ENCODE measurements at regions not wholly inside any gene's neighbourhood (a gene's known extent, or its start where the extent isn't known, plus 50 kb on each side); places are given as distances from the start of the nearest gene placed in this dataset.
"Not testable (repeated sequence)": the region's sequence is repeated elsewhere in the genome, so short reads cannot be mapped to it uniquely, and the experiment has no call there.

DNA sequence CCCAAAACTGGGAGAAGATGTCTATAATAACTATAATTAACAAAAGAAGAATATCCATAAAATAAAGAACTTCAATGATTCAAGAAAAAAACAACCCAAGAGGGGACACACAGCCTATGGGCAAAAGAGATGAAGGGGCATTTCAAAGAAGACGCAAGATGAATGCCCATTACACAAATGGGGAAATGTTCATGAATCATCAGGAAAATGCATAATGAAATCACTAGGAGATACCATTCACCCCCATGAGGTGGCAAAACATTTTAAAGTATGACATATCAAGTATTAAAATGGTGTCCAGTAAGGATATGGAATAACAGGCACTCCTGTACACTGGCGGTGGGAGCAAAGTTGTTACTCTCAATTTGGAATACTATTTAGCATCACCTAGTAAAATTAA is 183.3 kb downstream of the TXNL1 start:
- in situ Hi-C loops (cut with HindIII; ENCODE audit: low pct_unique_long_range_greater_than_20kb, low sequenced_read_pairs) = no loop called here
- no peak for DNase-seq (ENCODE audit: low read depth in 1 of 2, low spot score in 1 of 2)
- no peak for TF ChIP-seq JUND (IDR thresholded peaks at IDR 0.05; ENCODE audit: low read depth)

DNA sequence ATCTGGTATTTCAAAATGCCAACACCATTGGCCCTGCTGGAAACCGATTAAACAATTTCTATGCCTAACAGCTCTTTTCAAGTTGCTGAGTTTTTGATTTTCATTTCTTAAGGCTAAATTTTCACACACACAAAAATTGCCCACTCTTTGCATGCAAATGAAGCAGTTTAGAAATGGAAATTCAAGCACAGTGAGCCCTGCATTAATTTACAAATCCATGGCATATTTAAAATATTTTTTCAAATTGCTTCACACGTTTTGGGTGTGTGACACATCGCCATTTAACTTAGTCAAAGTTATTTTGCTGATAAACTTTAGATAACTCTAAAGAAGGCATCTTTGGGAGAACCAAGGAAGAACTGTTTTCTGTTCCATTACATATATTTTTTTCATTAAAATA is 184.8 kb downstream of the TXNL1 start:
- DNase-seq (ENCODE audit: low read depth in 1 of 2, low spot score in 1 of 2) = no peak
- no peak for TF ChIP-seq JUND (IDR thresholded peaks at IDR 0.05; ENCODE audit: low read depth)
- in situ Hi-C loops (cut with HindIII; ENCODE audit: low pct_unique_long_range_greater_than_20kb, low sequenced_read_pairs) = no loop called here

DNA sequence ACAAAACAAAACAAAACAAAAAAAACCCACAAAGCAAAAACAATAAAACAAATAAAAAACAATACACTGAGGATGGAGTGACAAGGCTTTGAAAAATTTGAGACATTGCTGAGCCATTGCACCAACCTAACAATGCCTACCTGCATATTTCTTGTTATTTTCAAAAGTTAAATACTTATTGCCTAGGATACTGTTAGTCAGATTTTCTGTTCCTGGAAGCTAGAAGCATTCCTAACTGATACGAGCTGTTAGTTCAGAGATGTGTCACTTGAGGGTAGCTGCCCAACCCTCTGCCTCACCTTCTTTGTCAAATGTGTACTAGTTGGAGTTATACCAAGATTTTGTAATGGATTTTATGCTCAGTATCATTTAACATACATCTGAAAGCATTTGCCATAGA is 187.2 kb downstream of the TXNL1 start:
- no peak for TF ChIP-seq JUND (IDR thresholded peaks at IDR 0.05; ENCODE audit: low read depth)
- DNase-seq (ENCODE audit: low read depth in 1 of 2, low spot score in 1 of 2) = no peak
- in situ Hi-C loops (cut with HindIII; ENCODE audit: low pct_unique_long_range_greater_than_20kb, low sequenced_read_pairs) = no loop called here

DNA sequence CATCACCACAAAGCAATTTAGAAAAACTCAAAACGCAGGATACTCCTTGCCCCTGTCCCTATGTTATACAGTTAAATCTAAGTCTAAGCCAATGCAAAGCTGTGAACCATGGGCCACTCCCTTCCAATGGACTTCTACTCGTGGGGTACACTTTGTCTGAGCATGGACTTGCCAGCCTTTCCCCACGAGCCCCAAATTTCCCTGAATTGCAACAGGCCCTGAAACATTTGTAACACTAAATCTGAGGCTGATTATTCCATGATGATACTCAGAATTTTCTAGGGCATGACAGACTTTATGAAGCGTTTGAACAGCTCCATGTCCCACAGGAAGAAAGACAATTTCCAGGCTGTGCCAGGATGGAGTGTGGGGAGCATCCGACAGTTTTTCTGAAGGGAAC is 189.6 kb downstream of the TXNL1 start:
- no peak for TF ChIP-seq JUND (IDR thresholded peaks at IDR 0.05; ENCODE audit: low read depth)
- in situ Hi-C loops (cut with HindIII; ENCODE audit: low pct_unique_long_range_greater_than_20kb, low sequenced_read_pairs) = no loop called here
- DNase-seq (ENCODE audit: low read depth in 1 of 2, low spot score in 1 of 2) = no peak

DNA sequence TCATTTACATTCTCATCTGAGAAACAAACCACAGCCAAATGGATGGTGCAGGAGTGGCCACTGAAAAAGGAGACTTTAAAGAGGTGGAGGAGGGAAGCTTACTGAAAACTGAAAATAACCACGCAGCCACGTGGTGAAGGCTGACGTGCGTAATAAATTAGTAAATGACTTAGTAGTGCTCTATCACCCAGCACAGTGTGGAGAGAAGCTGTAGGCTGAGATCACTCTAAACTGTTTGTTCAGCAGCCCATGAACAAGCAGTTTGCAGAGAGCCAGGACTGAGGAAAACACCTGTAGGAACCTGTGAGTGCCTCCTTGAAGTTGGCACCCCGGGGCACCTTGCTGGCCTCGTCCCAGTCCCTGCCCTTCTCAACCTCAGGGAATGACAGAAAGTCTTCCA is 193.0 kb downstream of the TXNL1 start:
- DNase-seq (ENCODE audit: low read depth in 1 of 2, low spot score in 1 of 2) = no peak
- TF ChIP-seq JUND (IDR thresholded peaks at IDR 0.05; ENCODE audit: low read depth) = no peak
- in situ Hi-C loops (cut with HindIII; ENCODE audit: low pct_unique_long_range_greater_than_20kb, low sequenced_read_pairs) = no loop called here

DNA sequence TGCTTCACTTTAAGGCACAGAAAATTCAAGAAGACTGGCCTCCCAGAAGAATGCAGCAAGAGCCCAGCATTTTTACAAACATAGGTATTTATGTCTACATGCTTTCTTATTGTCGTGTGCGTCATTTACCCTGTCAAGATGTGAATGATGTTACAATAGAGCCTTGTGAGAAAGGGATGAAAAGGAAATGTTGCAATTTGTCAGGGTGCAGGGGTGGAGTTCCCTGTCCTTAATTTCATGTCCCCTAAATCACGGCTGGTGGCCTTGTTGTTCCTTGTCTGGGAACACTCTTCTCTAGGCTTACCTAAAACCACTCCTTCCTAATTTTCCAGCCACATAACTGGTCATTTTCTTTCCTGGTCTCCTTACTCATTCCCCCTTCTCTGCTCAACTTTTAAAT is 194.2 kb downstream of the TXNL1 start:
- in situ Hi-C loops (cut with HindIII; ENCODE audit: low pct_unique_long_range_greater_than_20kb, low sequenced_read_pairs) = no loop called here
- TF ChIP-seq JUND (IDR thresholded peaks at IDR 0.05; ENCODE audit: low read depth) = no peak
- DNase-seq (ENCODE audit: low read depth in 1 of 2, low spot score in 1 of 2) = no peak

DNA sequence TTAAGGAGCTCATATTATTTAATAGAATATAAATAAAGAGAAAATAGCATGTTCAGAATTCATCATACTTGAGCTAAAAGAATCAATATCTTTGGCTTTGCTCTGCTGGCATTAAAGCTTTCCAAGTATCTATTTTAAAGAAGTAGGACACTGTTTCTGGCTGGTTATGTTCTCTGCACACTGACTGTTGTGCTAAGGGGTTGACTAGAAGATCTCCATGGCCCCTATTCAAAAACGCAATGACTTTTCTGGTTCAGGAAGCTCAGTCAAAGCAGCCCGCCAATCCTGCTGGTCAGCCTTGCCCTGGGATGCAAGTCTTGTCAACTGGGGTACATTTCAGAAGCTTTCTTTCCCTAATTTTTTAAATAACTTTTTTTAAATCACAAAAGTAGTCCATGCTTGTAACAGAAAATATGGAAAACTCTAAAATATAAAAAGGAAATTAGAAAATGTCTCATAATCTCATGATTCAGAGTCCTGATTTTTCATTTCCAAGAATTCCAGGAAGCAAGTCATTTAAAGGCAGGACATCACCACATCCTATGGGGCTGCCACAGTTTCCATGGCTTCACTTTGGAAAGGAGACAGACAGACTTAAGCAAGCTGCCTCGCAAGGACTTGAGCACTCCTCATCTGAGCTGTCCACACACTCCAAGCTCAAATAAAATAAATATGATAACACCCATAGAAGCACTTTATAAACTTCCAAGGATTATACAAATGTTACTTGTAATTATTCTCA is 195.1 kb downstream of the TXNL1 start:
- no peak for TF ChIP-seq JUND (IDR thresholded peaks at IDR 0.05; ENCODE audit: low read depth)
- DNase-seq (ENCODE audit: low read depth in 1 of 2, low spot score in 1 of 2) = no peak
- in situ Hi-C loops (cut with HindIII; ENCODE audit: low pct_unique_long_range_greater_than_20kb, low sequenced_read_pairs) = no loop called here

DNA sequence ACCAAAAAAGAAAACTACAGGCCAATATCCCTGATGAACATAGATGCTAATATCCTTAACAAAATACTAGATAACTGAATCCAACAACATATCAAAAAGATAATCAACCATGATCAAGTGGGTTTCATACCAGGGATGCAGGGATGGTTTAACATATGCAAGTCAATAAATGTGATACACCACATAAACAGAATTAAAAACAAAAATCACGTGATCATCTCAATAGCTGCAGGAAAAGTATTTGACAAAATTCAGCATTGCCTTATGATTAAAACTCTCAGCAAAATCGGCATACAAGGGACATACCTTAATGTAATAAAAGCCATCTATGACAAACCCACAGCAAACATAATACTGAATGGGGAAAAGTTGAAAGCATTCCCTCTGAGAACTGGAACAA is 199.9 kb downstream of the TXNL1 start:
- in situ Hi-C loops (cut with HindIII; ENCODE audit: low pct_unique_long_range_greater_than_20kb, low sequenced_read_pairs); DNase-seq (ENCODE audit: low read depth in 1 of 2, low spot score in 1 of 2): not testable (repeated sequence)

DNA sequence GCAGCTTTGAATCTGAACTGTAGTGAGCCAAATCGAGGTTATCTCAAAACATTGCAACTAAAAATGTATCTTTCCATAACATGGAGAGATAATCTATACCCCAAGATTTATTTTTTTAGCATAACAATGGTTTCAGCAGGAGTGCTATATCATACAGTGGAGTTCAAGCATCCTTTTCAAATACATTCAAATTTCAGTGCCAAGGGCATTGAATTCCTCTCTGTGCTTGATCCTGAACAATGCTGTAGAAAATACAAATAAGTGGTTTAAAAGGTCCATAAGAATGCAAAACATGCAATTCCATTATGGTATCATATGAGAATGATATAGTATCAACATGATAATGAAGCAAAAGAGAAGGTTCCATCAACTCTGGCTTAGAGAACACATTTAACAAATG is 201.7 kb downstream of the TXNL1 start:
- no peak for TF ChIP-seq JUND (IDR thresholded peaks at IDR 0.05; ENCODE audit: low read depth)
- in situ Hi-C loops (cut with HindIII; ENCODE audit: low pct_unique_long_range_greater_than_20kb, low sequenced_read_pairs) = no loop called here

DNA sequence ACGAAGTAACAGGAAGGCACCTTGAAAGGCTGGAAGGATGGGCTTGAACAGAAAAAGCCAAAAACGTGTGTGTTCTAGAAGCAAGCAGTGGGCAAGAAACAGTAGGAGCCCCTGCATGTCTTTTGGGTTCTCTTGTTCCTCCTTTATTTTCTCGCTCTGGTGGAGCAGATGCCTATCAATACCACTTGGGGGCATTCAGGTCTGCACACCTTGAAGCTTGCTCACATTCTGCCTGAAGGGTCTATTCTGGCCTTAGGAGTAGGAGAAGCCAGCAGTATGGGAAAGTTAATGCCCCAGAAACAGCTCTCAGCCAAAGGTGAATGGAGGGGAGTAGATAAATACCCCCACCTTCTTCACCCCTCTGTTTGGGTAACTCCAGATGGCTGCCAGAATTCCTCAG is 204.5 kb downstream of the TXNL1 start:
- in situ Hi-C loops (cut with HindIII; ENCODE audit: low pct_unique_long_range_greater_than_20kb, low sequenced_read_pairs) = no loop called here
- DNase-seq (ENCODE audit: low read depth in 1 of 2, low spot score in 1 of 2) = no peak
- no peak for TF ChIP-seq JUND (IDR thresholded peaks at IDR 0.05; ENCODE audit: low read depth)

More for the DNA sequence above, 201.7 kb downstream of the TXNL1 start:
- DNase-seq (ENCODE audit: low read depth in 1 of 2, low spot score in 1 of 2) = no peak

DNA sequence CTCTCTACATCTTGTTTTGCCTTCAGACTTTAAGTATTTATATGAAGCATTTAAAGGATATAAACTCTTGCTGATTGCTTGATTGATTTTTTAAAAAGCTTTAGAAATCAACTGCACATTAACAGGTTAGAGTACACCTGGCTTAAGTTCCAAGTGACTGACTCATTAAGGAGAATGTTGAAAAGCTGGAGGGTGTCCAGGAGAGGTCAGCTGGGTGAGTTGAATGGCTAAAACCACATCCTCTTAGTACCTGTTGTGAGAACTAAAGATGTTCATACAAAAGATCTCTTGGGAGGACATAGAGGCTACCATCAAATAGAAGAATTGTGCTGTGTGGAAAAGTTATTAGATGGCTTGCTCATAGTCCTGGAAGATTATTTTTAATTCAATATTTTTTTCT is 206.8 kb downstream of the TXNL1 start:
- no peak for TF ChIP-seq JUND (IDR thresholded peaks at IDR 0.05; ENCODE audit: low read depth)
- peak in 1 of 2 experiments; percentile 16 for DNase-seq (ENCODE audit: low read depth in 1 of 2, low spot score in 1 of 2)

DNA sequence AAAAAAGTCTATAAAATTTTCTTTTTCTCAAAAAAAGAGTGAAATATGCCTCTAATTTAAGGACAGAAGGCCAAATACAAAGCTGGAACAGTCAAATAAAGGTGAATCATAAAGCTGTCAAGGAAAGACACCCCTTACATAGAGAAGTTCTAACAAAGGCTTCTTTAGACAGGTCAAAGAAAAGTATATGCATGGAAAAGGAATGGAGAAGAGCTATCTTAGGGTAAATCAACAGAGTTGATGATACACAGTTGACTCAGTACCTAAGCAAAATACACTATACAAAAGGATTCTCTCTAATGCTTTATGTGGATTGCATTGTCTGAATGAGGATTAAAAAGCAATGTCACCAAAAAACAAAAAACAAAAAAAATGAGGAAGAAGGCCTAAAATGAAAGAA is 214.8 kb downstream of the TXNL1 start:
- in situ Hi-C loops (cut with HindIII; ENCODE audit: low pct_unique_long_range_greater_than_20kb, low sequenced_read_pairs) = no loop called here
- TF ChIP-seq JUND (IDR thresholded peaks at IDR 0.05; ENCODE audit: low read depth) = no peak
- DNase-seq (ENCODE audit: low read depth in 1 of 2, low spot score in 1 of 2) = no peak

More for the DNA sequence above, 206.8 kb downstream of the TXNL1 start:
- in situ Hi-C loops (cut with HindIII; ENCODE audit: low pct_unique_long_range_greater_than_20kb, low sequenced_read_pairs) = no loop called here

DNA sequence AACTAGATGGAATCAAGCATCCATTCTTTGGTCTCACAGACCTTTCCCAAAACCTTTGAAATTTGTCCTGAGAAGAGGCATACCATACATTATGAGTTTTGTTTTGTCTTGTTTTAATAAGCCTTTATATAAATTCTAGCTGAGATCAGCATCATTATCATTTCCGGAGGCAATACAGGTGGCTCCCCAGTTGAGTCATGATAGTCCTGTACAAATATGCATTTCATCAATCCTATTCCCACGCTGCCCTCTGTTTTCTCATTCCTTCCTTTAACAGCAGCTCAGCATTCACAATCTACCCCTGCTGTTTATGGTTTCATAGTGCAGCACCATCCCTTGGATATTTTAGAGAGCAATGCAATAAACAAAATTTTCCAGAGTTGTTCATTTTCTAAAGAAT is 216.7 kb downstream of the TXNL1 start:
- DNase-seq (ENCODE audit: low read depth in 1 of 2, low spot score in 1 of 2) = no peak
- in situ Hi-C loops (cut with HindIII; ENCODE audit: low pct_unique_long_range_greater_than_20kb, low sequenced_read_pairs) = no loop called here
- TF ChIP-seq JUND (IDR thresholded peaks at IDR 0.05; ENCODE audit: low read depth) = no peak

DNA sequence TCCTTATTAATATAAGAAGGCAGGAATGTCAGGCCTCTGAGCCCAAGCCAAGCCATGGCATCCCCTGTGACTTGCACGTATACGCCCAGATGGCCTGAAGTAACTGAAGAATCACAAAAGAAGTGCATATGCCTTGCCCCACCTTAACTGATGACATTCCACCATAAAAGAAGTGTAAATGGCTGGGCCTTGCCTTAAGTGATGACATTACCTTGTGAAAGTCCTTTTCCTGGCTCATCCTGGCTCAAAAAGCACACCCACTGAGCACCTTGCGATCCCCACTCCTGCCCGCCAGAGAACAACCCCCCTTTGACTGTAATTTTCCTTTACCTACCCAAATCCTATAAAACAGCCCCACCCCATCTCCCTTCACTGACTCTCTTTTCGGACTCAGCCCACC is 217.5 kb downstream of the TXNL1 start:
- DNase-seq (ENCODE audit: low read depth in 1 of 2, low spot score in 1 of 2); in situ Hi-C loops (cut with HindIII; ENCODE audit: low pct_unique_long_range_greater_than_20kb, low sequenced_read_pairs): not testable (repeated sequence)
